Fibroblast of mammary gland (primary cell): ENCODE measurements at regions not wholly inside any gene's neighbourhood (a gene's known extent, or its start where the extent isn't known, plus 50 kb on each side); places are given as distances from the start of the nearest gene placed in this dataset.

Source experiments
- DNase-seq: peaks from one replicate; pipeline ENCODE4 v3.0.0-alpha.2; 2010; ENCODE audit warnings: low read depth
- H3K4me3 ChIP-seq: 2 replicates; pipeline ENCODE4 v1.5.1; 2011; ENCODE audit warnings: low read depth, mild to moderate bottlenecking, low read length, moderate library complexity; ENCODE audit not compliant: control insufficient read depth
- TF ChIP-seq, protein P1 (sequence below): conservative IDR thresholded peaks from 2 replicates; pipeline ENCODE4 v1.5.1; 2011; ENCODE audit warnings: low read depth, low read length, inconsistent platforms; ENCODE audit not compliant: control insufficient read depth, insufficient read depth

DNA sequence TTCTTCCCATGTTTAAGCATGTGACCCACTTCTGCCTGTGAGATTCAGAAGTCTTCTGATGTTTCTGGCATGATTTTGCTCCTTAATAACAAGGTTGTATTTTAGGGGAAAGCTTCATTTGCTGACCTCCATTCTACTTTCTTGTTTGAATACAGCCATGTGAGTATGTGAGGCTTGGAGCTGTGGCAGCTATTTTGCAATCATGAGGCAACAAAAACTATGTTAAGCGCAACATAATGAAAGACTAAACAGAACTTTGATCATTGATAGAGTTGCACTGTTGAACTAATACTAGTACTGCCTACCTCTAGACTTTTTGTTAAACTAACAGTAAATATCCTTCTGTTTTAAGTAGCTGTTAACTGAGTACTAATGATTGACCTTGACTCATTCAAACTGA lies 203.8 kb upstream of the FAM3C start:
- no peak overlapping the region for H3K4me3 ChIP-seq
- DNase-seq = no peak
- TF ChIP-seq, protein P1, sequence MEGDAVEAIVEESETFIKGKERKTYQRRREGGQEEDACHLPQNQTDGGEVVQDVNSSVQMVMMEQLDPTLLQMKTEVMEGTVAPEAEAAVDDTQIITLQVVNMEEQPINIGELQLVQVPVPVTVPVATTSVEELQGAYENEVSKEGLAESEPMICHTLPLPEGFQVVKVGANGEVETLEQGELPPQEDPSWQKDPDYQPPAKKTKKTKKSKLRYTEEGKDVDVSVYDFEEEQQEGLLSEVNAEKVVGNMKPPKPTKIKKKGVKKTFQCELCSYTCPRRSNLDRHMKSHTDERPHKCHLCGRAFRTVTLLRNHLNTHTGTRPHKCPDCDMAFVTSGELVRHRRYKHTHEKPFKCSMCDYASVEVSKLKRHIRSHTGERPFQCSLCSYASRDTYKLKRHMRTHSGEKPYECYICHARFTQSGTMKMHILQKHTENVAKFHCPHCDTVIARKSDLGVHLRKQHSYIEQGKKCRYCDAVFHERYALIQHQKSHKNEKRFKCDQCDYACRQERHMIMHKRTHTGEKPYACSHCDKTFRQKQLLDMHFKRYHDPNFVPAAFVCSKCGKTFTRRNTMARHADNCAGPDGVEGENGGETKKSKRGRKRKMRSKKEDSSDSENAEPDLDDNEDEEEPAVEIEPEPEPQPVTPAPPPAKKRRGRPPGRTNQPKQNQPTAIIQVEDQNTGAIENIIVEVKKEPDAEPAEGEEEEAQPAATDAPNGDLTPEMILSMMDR = no peak

DNA sequence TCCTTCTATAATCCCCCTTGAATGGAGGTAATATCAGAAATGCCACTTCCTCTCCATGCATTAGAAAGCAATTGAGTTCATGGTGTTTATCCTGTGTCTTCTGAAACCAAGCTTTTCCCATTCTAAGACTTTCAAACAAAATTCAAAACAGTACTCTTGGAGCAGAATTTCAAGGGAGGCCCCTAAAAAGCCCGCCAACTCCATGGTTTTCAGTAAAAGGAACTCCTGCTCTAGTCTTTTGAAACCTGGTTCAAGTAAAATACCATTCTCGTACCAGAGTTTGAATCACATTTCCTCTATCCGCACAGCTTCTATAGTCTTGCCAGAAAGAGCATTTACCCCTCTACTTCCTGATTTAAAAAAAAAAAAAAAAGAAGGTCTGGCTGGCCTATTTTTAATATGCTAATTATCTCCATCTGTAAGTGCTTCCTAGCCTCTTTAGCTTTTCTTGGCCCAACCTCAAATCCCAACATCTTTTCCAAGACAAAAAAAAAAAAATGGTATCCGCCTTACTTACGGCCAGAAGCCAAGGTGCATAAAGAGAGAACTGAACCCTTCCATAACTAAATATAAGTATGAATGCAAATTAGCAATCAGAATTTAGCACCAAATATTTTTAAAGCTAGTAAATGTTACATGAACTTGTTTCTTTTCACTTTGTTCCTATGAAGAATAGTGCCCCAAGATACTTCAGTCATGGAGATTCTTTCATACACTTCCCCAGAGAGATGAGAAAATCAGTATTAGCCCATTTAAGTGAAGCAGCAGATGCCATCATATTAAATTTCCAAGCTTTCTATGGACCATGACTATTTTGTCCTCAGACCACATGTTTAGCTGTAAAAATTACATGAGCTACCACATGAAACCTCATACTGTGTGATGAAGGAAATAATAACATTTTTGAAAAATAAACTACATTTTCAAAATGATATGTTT lies 199.9 kb upstream of the FAM3C start:
- DNase-seq = peak; percentile 26
- H3K4me3 ChIP-seq = no peak overlapping the region
- TF ChIP-seq, protein P1 = no peak

DNA sequence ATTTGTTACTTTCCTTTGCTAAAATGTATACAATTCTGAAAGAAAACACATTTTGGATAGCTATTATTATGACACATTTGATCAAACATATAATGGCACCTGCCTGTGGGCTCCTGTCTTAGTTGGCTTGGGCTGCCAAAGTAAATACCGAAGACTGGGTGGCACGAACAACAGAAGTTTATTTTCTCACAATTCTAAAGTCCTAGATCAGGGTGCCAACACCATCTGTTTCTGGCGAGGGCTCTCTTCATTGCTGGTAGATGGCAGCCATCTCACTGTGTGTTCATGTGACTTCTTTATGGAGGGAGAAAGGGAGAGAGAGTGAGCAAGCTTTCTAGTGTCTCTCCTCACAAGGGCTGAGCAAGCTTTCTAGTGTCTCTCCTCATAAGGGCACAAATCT lies 195.8 kb upstream of the FAM3C start:
- TF ChIP-seq, protein P1 = no peak
- no peak overlapping the region for H3K4me3 ChIP-seq
- no peak for DNase-seq

DNA sequence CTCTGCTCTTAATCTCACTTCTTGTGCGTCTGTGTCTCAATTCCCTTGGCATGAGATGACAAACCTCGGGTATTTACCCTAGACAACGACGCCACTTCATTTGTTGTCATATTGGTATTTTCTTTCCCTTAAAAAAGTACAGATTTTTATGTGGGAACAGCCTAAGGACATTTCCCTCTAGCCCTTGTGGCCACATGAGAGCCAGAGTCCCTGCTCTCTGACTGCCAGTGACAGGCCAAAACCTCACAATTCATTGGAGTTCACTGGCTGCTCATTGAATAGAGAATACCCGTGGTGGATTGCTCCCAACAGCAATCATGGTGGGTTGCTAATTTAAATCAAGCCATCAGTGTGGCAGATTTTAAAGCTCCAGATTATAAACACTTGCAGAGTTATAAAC lies 191.3 kb upstream of the FAM3C start:
- no peak overlapping the region for H3K4me3 ChIP-seq
- TF ChIP-seq, protein P1 = no peak
- DNase-seq = no peak

DNA sequence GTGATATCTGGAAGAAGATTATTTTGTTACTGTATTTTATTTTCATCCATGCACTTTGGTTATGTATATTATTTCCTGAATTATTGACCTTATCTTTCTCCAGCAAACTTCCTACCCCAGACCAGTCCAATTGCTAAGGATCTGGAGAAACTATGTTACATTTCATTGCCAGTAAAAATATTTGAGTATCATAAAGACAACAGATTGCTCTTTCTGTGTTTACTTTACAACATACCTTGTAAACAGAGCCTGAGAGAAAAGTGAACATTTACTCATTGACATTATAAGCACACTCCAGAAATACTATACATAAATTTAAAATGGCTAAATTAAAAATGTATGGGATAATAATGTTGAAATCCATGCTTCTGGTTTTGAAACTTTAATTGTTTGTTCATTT lies 186.2 kb upstream of the FAM3C start:
- no peak for DNase-seq
- no peak overlapping the region for H3K4me3 ChIP-seq
- TF ChIP-seq, protein P1 = no peak

DNA sequence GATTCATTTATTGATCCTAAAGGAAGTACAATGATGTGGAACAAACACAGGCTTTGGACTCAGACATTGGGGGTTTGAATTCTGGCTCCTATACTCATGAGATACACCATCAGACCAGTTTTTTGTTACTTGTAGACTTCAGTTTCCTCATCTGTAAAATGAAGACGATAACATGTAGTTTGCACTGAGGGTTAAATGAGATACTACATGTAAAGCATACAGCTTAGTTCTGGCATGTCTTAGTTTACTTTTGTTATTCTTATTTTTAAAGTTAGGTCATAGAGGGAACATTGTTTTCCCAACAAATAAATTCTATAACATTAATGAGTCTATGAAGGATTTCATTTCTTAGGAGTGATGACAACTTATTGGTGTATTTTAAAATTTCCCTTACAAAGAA lies 183.5 kb upstream of the FAM3C start:
- no peak overlapping the region for H3K4me3 ChIP-seq
- no peak for DNase-seq
- TF ChIP-seq, protein P1 = no peak

DNA sequence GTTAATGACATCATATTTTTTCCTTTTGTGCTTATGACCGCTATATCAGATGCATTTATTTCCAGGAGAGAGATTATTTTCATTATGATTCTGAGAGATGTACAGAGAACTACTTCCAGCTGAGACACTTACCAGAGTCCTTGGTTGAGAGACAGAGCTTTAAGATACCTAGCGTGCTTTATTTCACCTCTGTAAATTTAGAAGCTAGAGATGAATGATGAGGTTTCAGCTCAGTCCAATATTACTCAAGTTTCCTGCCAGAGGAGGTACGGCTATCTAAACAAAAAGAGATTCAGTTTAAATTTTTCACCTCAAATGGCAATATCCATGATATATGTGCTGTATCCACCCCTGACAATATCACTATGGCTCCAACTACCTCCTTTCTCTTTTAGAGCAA lies 182.6 kb upstream of the FAM3C start:
- TF ChIP-seq, protein P1 = no peak
- no peak overlapping the region for H3K4me3 ChIP-seq
- no peak for DNase-seq
